ENCODE measurements at regions not wholly inside any gene's neighbourhood (a gene's known extent, or its start where the extent isn't known, plus 50 kb on each side); places are given as distances from the start of the nearest gene placed in this dataset.
"Not testable (repeated sequence)": the region's sequence is repeated elsewhere in the genome, so short reads cannot be mapped to it uniquely, and the experiment has no call there.

DNA sequence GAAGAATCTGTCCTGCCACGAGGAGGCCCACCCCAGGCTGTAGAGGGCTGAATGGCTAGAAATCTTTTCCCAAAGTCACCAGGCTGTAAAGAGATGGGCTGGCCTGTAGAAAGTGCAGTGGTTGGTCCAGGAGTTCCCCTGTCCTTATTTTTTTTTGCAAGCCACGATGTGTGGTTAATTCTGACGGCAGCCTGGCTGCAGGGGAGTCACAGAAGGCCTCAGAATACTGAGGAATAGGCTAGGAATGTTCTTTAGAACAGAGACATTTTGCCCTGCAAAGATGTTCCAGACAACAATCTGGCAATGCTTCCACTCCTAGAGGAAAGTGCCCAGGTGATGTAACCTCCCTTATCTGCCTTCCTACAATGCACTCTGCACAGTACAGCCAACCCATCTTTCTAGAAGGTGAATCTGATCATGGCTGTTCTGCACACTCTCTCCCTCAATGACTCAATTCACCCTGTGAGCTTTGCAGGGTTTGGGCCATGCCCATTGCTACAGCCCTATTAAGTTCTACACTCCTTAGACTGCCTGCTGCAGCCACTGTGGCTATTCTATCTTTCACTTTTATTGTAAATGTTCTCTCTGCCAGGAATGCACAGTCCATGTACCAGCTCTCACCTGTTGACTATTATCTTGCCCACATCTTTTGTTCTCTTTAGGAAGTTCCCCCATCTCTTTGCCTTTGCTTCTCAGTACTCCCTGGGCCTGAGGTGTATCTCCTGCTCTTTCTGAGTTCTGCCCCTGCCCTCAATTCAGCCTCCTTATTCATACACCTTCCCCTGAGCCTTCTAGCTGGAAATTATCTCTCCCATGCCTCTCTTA is 377.8 kb upstream of the CLINT1 start:
- no peak overlapping the region for H3K4me3 Mint-ChIP-seq
- no peaks in the 10 kb centered on the region for H3K36me3 Mint-ChIP-seq
- no peaks in the 10 kb centered on the region for H3K4me1 Mint-ChIP-seq
- H3K9me3 Mint-ChIP-seq: peaks cover 3% of the 10 kb centered on the region
- DNase-seq (ENCODE audit: low spot score in 2 of 2) (no peak), ATAC-seq (peak; percentile 48)
- H3K27ac Mint-ChIP-seq: no peak overlapping the region

DNA sequence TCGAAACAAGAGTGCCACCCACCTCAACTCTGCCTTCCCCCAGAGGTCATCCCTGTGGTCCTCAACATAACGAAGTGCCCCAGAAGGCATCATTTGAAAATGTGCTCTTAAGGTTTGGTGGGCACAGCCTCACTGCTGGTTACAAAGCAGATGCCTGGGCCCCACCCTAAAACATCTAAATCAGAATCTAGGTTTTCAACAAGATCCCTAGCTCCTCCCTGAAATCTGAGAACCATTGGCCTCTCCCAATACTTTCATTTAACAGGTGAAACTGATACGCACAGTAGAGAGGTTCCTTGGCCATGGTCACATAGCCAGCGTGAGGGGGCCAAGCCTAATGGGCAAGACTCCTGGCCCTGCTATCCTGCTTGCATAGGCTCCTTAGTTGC is 376.2 kb upstream of the CLINT1 start:
- no peak overlapping the region for H3K4me3 Mint-ChIP-seq
- no peaks in the 10 kb centered on the region for H3K36me3 Mint-ChIP-seq
- H3K27ac Mint-ChIP-seq: no peak overlapping the region
- ATAC-seq (no peak), DNase-seq (ENCODE audit: low spot score in 2 of 2) (no peak)
- H3K9me3 Mint-ChIP-seq: peaks cover 3% of the 10 kb centered on the region
- no peaks in the 10 kb centered on the region for H3K4me1 Mint-ChIP-seq

DNA sequence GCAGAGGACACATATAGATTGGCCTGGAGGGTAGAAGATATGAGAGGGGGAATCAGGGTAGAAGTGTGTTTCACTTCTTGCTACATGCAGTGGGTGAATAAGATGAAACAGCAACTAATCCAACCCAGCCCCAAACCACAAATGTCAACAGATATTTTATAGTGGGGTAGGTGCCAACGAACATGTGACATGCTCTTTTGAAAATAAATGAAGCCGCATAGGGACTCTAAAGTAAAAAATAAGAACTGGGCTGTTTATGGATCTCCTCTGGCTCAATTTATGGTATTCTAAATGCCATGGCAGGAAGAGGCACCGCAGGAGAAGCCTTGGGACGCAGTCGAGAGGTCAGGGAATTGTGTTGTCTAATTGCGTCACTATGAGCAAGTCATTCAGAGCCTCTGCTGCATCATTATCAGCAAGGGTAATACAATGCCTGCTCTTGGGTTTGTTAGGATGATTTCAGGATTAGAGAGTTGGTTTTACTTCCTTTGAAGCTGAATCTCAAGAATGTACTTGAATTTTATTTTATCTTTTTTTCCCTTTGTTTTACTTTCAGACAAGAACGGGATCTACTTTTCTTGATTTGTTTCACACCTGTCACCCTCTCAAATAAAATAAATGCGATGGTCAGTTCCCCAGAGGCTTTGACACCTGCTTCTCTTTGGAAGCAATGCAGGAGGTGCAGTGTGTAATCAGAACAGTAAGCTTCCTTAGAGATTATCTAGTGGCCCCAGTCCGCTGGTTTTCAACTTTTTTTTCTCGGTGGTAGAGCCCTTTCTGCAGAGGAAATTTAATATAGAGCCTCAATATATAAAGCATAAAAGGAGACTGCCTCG is 375.6 kb upstream of the CLINT1 start:
- ATAC-seq (no peak), DNase-seq (ENCODE audit: low spot score in 2 of 2) (no peak)
- Mint-ChIP-seq H3K9me3 (peaks cover 3% of the 10 kb centered on the region), H3K27ac (no peak overlapping the region), H3K4me3 (no peak overlapping the region), H3K36me3 (no peaks in the 10 kb centered on the region), H3K4me1 (no peaks in the 10 kb centered on the region)

DNA sequence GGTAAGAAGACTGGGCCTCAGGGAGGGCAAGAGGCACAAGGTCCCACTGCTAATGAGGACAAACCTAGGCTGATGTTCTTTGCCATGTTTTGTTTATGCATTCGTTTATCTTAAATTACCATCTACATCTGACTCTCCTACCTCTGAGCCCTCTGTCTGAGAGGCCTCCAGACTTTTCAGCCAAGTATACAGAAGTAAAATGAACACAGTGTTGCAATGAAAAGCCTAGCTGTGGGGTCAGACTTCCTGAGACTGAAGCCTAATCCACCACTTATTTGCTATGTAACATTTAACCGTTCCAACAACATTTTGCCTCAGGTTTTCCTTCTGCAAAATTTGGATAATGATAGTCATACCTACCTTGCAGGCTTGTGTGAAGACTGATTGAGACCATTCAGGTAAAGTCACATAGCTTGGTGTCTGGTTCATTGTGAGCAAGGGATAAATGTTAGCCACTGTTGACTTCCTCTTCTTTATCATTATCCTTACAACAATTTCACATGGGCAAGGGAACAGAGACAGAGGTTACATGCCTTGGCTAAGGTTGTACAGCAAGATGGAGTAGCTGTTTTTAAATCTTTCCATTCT is 374.9 kb upstream of the CLINT1 start:
- DNase-seq (ENCODE audit: low spot score in 2 of 2) (no peak), ATAC-seq (no peak)
- H3K9me3 Mint-ChIP-seq: peaks cover 3% of the 10 kb centered on the region

DNA sequence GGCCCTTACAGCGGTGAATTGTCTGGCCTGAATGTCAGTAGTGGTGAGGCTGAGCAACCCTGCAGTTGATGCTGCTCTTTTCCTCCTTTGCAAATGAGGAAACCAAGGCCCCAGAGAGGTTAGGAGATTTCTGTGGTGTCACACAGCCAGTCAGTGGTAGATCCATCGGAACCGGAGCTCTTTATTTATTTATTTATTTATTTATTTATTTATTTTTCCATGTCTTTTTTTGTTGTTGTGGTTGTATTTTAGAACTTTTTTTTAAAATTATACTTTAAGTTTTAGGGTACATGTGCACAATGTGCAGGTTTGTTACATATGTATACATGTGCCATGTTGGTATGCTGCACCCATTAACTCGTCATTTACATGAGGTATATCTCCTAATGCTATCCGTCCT is 368.4 kb upstream of the CLINT1 start:
- H3K27ac Mint-ChIP-seq; H3K9me3 Mint-ChIP-seq; ATAC-seq; H3K4me1 Mint-ChIP-seq; H3K36me3 Mint-ChIP-seq; H3K4me3 Mint-ChIP-seq; DNase-seq (ENCODE audit: low spot score in 2 of 2): not testable (repeated sequence)

More for the DNA sequence above, 374.9 kb upstream of the CLINT1 start:
- Mint-ChIP-seq H3K4me1 (no peaks in the 10 kb centered on the region), H3K36me3 (no peaks in the 10 kb centered on the region), H3K4me3 (no peak overlapping the region), H3K27ac (no peak overlapping the region)

DNA sequence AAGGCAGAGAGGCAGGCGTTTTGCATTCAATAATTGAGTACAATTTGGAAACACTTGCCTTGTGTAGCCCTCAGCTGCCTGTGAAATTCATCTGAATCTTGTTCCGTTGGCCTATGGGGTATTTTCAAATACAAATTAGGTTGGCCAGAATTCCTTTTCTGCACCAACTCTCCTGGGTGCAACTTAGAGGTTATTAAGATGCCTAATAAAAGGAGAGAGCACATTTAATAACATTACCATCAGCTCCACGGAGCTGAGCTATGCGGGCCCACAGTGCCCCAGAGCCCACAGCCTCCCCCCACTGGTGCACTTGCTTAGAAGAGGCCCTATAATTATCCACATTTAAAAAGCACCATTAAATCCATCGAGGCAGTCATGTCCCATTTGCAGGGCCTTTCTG is 367.6 kb upstream of the CLINT1 start:
- H3K36me3 Mint-ChIP-seq: no peaks in the 10 kb centered on the region
- H3K27ac Mint-ChIP-seq: no peak overlapping the region
- ATAC-seq: no peak
- DNase-seq (ENCODE audit: low spot score in 2 of 2): no peak
- peaks cover 6% of the 10 kb centered on the region for H3K9me3 Mint-ChIP-seq
- no peak overlapping the region for H3K4me3 Mint-ChIP-seq
- no peaks in the 10 kb centered on the region for H3K4me1 Mint-ChIP-seq

DNA sequence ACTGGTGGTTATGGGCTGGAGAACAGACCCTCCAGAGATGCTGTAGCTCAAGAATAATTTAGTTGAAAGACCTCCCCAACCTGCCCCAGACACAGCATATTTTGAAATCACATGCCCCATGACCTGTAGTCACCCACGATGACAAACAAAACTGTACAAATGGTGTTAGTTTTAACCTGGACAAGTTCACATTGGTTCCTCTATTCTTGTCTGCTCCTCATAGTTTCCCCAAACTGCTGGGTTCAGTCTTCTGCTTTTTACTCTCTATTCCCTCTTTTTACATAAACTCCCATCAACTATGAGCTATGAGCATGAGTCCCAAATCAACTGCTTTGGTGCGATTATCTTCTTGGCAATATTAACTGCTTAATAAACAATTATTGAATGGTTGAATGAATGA is 365.3 kb upstream of the CLINT1 start:
- H3K4me1 Mint-ChIP-seq: no peaks in the 10 kb centered on the region
- H3K4me3 Mint-ChIP-seq: no peak overlapping the region
- no peaks in the 10 kb centered on the region for H3K36me3 Mint-ChIP-seq
- no peak overlapping the region for H3K27ac Mint-ChIP-seq
- DNase-seq (ENCODE audit: low spot score in 2 of 2) (no peak), ATAC-seq (no peak)
- H3K9me3 Mint-ChIP-seq: peaks cover 6% of the 10 kb centered on the region

DNA sequence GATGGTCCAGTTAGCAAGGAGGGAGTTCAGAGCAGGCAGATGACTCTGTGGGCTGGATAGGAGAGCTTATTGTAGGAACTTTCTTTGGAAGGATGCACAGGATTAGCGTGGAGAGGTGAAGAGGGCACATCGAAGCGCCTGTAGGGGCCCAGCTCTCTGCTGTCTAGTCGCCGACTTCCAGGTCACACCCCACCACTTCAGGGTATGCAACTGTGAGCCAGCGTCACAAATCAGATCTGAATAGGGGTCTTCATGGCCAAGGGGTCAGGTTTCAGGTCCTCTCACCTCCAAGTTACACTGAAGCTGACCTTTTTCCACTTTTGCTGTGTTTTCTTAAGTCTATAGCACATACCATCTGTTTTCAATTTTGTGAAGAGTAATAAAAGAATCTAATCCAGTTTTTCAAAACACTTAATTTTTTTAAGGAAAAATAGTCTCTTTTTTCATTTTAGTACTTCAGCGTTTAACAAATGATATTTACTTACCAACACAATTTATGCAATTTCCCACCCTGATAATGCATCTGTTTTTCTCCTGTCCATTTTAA is 364.2 kb upstream of the CLINT1 start:
- no peaks in the 10 kb centered on the region for H3K4me1 Mint-ChIP-seq
- no peak for ATAC-seq
- no peak for DNase-seq (ENCODE audit: low spot score in 2 of 2)
- H3K36me3 Mint-ChIP-seq: no peaks in the 10 kb centered on the region
- no peak overlapping the region for H3K27ac Mint-ChIP-seq
- peaks cover 9% of the 10 kb centered on the region for H3K9me3 Mint-ChIP-seq
- no peak overlapping the region for H3K4me3 Mint-ChIP-seq

DNA sequence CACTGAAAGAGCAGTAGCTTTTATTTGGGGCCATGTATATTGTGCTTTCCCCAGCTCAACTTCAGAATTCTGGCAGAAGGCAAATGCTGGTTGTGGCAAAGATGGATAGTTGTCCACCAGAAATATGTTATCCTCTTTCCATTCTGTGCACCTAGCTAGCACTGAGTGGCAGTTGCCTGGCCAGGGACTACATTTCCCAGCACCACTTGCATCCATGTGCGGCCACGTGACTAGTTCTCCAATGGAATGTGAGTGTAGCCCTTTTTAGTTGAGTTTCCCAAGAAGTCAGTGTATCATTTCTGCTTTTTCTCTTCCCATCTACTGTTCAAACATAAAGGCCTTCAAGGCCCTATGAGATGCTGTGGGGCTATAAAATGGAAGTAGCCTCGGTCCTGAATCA is 354.0 kb upstream of the CLINT1 start:
- ATAC-seq: no peak
- Mint-ChIP-seq H3K9me3 (no peaks in the 10 kb centered on the region), H3K4me1 (no peaks in the 10 kb centered on the region), H3K36me3 (no peaks in the 10 kb centered on the region), H3K4me3 (no peak overlapping the region), H3K27ac (no peak overlapping the region)
- no peak for DNase-seq (ENCODE audit: low spot score in 2 of 2)

DNA sequence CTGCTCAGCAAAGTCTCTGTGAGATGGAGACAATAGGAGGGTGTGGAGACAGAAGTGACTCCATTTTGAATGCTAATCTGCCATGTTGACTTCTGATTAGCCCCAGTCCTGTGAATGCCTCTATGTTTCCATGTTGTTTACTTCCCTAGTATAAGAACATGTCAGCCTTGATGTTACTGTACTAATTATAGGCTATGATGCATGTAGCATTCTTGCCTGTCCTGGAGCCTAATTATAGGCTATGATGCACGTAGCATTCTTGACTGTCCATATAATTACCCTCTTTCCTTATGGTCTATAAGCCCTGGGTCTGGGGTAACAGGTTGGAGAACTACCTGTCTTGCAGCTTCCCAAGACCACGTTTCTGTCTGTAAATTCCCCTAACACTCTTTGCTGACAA is 353.3 kb upstream of the CLINT1 start:
- no peak overlapping the region for H3K27ac Mint-ChIP-seq
- ATAC-seq (no peak), DNase-seq (ENCODE audit: low spot score in 2 of 2) (no peak)
- no peaks in the 10 kb centered on the region for H3K36me3 Mint-ChIP-seq
- H3K4me3 Mint-ChIP-seq: no peak overlapping the region
- H3K9me3 Mint-ChIP-seq: no peaks in the 10 kb centered on the region
- H3K4me1 Mint-ChIP-seq: no peaks in the 10 kb centered on the region

DNA sequence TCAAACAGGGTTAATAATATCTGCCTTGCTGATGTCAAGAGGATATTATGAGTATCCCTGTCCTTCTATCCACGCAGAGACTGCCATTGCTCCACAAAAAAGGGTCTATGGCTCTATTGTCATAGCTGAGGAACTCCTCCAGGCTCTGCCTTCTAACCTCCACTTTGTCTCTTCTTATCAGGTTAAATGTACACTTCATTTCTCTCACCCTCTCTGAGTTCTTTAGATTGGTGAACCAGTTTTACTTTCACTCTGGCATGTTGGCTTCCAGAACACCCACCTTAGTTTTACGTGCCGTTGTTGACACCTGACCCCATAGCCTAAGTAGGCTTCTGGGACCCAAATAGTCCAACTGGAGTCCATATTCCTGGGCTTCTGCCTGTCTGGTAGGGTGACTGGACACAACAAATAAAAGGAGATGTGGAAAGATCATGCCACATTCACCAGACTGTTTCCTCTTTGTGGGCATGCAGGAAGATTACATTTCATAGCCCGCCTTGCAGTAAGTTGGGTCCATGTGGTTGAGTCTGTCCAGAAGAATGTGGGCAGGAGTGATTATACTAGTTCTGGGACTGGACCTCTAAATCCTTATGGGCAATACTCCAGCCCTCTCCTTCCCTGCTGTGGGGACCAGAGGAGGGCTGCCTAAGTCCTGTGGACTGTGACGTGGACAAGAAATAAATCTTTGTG is 350.4 kb upstream of the CLINT1 start:
- H3K4me3 Mint-ChIP-seq: no peak overlapping the region
- no peak overlapping the region for H3K27ac Mint-ChIP-seq
- DNase-seq (ENCODE audit: low spot score in 2 of 2): no peak
- no peaks in the 10 kb centered on the region for H3K36me3 Mint-ChIP-seq
- no peaks in the 10 kb centered on the region for H3K4me1 Mint-ChIP-seq
- no peaks in the 10 kb centered on the region for H3K9me3 Mint-ChIP-seq
- ATAC-seq: no peak

DNA sequence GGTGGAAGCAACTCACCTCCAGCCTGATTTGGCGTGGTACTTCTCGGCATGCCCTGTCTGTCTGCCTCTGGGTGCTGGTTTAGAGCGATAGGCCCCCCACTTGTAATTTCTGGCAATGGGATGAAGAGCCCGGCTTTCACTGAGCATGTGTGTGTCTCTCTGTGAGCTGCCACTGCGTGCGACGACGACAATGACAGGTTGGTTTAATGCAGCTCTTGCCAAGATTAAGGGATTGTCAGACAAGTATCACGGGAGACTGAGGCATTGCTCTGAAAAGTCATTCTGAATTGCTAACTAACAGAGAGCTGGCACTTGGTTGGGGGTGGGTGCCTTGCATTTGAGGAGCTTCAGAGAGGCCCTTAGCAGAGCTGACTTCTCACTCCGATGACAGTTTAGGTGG is 348.8 kb upstream of the CLINT1 start:
- Mint-ChIP-seq H3K4me3 (no peak overlapping the region), H3K36me3 (no peaks in the 10 kb centered on the region), H3K27ac (no peak overlapping the region), H3K9me3 (no peaks in the 10 kb centered on the region), H3K4me1 (no peaks in the 10 kb centered on the region)
- DNase-seq (ENCODE audit: low spot score in 2 of 2) (no peak), ATAC-seq (no peak)

DNA sequence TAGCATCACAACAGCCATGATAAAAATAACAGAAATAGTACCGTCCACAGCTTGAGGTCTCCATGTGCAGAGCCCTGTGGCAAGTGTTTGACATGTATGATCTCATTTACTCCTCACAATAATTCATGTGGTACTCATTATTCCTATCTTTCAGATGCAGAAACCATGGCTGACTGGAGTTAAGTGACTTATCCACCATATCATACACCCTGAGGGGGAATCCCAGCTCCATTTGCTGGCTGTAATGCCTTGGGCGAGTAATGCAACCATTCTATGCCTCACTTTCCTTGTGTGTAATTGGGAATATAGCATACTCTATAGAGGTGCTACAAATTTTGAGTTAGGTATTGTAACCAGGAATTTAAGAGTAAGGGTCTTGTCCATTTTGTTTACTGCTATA is 347.0 kb upstream of the CLINT1 start:
- H3K9me3 Mint-ChIP-seq: no peaks in the 10 kb centered on the region
- H3K36me3 Mint-ChIP-seq: no peaks in the 10 kb centered on the region
- no peak for DNase-seq (ENCODE audit: low spot score in 2 of 2)
- H3K27ac Mint-ChIP-seq: no peak overlapping the region
- H3K4me1 Mint-ChIP-seq: no peaks in the 10 kb centered on the region
- no peak for ATAC-seq
- no peak overlapping the region for H3K4me3 Mint-ChIP-seq

DNA sequence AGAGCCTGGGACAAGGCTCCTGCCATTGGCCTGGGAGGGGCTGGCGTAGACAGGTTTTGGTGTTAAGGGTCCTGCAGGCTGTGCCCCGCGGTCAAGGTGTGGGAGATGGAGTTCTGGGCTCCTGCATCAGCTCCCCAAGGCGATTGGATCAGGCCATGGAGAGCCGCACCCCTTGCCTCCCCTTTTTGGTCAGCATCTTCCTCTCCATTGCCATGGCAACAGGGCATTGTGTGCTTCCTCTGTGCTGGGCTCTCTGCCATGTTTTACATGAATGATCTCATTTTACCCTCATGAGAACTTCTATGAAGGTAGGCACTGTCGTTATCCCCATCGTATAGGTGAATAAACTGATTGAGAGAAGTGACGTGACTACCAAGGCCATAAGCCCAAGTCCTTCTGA is 344.3 kb upstream of the CLINT1 start:
- Mint-ChIP-seq H3K4me3 (no peak overlapping the region), H3K27ac (no peak overlapping the region), H3K4me1 (no peaks in the 10 kb centered on the region), H3K36me3 (no peaks in the 10 kb centered on the region), H3K9me3 (no peaks in the 10 kb centered on the region)
- ATAC-seq: no peak
- DNase-seq (ENCODE audit: low spot score in 2 of 2): no peak

DNA sequence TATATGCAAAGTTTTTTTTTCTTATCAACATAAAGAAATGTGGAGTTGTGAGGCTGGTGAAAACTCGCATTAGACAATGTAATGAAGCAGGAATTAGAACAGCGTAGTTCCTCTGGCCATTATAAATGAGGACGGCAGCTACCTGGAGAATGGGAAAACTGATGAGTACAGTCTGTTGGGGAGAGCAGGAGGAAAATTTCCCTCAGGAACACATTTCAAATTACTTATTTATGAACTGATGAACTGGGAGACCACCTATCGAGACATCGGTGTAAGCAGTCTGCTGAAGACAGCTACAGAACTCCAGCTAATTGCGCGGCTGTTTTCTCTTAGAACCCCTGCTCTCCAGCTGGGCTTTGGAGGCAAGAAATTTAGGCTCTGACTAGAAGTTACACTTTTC is 343.9 kb upstream of the CLINT1 start:
- Mint-ChIP-seq H3K4me3 (no peak overlapping the region), H3K9me3 (no peaks in the 10 kb centered on the region), H3K4me1 (no peaks in the 10 kb centered on the region), H3K27ac (no peak overlapping the region), H3K36me3 (no peaks in the 10 kb centered on the region)
- ATAC-seq: no peak
- no peak for DNase-seq (ENCODE audit: low spot score in 2 of 2)

Data from stimulated activated effector memory CD8-positive, alpha-beta T cell treated with anti-CD3 and anti-CD28 coated beads, Interleukin-12 subunit alpha, Interleukin-12 subunit beta, amount 100 ng/mL, for 72 hours (primary cell).